ENCODE measurements at regions not wholly inside any gene's neighbourhood (a gene's known extent, or its start where the extent isn't known, plus 50 kb on each side); places are given as distances from the start of the nearest gene placed in this dataset.

- TF ChIP-seq SIN3A (IDR thresholded peaks at IDR 0.05; ENCODE audit: borderline replicate concordance, insufficient read depth, low read length) = no peak
- no peak for TF ChIP-seq REST (IDR thresholded peaks at IDR 0.05; ENCODE audit: insufficient read depth in 1 of 2, low read depth in 2 of 2, low read length in 2 of 2)
Observed at GRCh38 chr1:173118404-173118803, 67.7 kb upstream of the TNFSF18 start.

GRCh38 chr1:173117761-173118160 lies 67.0 kb upstream of the TNFSF18 start:
- no peak for TF ChIP-seq REST (IDR thresholded peaks at IDR 0.05; ENCODE audit: insufficient read depth in 1 of 2, low read depth in 2 of 2, low read length in 2 of 2)
- TF ChIP-seq SIN3A (IDR thresholded peaks at IDR 0.05; ENCODE audit: borderline replicate concordance, insufficient read depth, low read length) = no peak
- TF ChIP-seq POLR2AphosphoS5 (IDR thresholded peaks at IDR 0.05; ENCODE audit: low read depth, low read length) = no peak
- TF ChIP-seq TAF1 (IDR thresholded peaks at IDR 0.05; ENCODE audit: borderline replicate concordance, insufficient read depth, low read length) = no peak
- TF ChIP-seq FOXP2 (optimal IDR thresholded peaks at IDR 0.05; ENCODE audit: borderline replicate concordance, extremely low read depth, extremely low read length, insufficient read depth) = no peak

GRCh38 chr1:173117108-173117633 lies 66.4 kb upstream of the TNFSF18 start:
- no peak for TF ChIP-seq SIN3A (IDR thresholded peaks at IDR 0.05; ENCODE audit: borderline replicate concordance, insufficient read depth, low read length)
- no peak for TF ChIP-seq TAF1 (IDR thresholded peaks at IDR 0.05; ENCODE audit: borderline replicate concordance, insufficient read depth, low read length)
- TF ChIP-seq POLR2AphosphoS5 (IDR thresholded peaks at IDR 0.05; ENCODE audit: low read depth, low read length) = no peak
- TF ChIP-seq REST (IDR thresholded peaks at IDR 0.05; ENCODE audit: insufficient read depth in 1 of 2, low read depth in 2 of 2, low read length in 2 of 2) = no peak
- no peak for TF ChIP-seq FOXP2 (optimal IDR thresholded peaks at IDR 0.05; ENCODE audit: borderline replicate concordance, extremely low read depth, extremely low read length, insufficient read depth)

GRCh38 chr1:173114346-173114745 lies 63.6 kb upstream of the TNFSF18 start:
- TF ChIP-seq SIN3A (IDR thresholded peaks at IDR 0.05; ENCODE audit: borderline replicate concordance, insufficient read depth, low read length) (no peak), TAF1 (IDR thresholded peaks at IDR 0.05; ENCODE audit: borderline replicate concordance, insufficient read depth, low read length) (no peak), REST (IDR thresholded peaks at IDR 0.05; ENCODE audit: insufficient read depth in 1 of 2, low read depth in 2 of 2, low read length in 2 of 2) (no peak), POLR2AphosphoS5 (IDR thresholded peaks at IDR 0.05; ENCODE audit: low read depth, low read length) (no peak), FOXP2 (optimal IDR thresholded peaks at IDR 0.05; ENCODE audit: borderline replicate concordance, extremely low read depth, extremely low read length, insufficient read depth) (no peak)

All from PFSK-1 (cell line).